Stimulated activated CD4-positive, alpha-beta T cell treated with anti-CD3 and anti-CD28 coated beads, Interleukin-15, amount 100 ng/mL, for 24 hours (primary cell): ENCODE measurements at regions not wholly inside any gene's neighbourhood (a gene's known extent, or its start where the extent isn't known, plus 50 kb on each side); places are given as distances from the start of the nearest gene placed in this dataset.
A peak's percentile ranks its signal among the peaks of the same experiment; 100 is the strongest.
"Not testable (repeated sequence)": the region's sequence is repeated elsewhere in the genome, so short reads cannot be mapped to it uniquely, and the experiment has no call there.

Source experiments
- DNase-seq: peaks from one replicate; pipeline ENCODE4 v3.0.0-alpha.2; 2020

DNA sequence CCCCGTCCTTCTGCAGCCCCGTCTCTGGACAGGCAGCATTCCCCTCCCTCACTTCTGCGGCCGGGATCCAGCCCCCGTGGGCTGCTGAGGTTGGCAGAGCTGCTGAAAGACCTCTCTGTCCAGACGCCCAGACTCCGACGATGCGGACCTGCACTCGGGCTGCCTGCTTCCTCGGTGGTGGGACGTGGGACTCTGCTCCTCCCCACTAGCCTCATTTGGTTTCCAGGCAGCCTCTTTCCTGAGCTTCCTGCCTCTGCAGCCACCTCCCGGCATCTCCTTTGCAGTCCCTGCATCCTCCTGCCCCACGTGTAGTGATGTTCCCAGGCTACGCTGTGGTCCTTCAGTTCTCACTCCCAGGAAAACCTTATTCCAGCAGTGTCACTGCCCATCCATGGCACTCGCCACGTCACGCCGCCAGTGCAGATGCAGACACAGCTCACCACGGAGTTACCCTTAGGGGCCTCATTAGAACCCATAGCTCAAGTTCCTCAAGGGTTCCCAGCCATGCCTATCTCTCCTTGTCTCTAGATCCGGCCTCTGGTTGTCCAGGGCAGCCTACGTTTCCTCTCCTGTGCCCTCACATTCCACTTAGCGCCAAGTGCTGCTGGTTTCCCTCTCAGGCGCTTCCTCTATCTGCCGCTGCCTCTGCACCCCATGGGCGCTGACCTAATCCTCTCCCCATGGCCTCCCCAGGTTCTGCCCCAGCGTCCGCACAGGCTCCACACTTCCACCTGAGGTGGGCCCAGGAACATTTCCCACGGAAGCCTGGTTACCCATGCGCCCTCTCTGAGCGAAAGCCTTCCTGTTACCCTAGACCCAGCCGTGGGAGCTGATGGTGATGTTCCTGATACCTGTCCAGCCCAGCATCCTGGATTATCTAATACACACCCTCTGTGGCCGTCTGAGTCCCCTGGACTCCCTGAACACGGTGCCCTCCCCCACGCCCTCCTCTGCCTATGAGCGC lies 318.3 kb upstream of the MYT1L start:
- no peak for DNase-seq

- peak; percentile 29 for DNase-seq
These were observed 317.0 kb upstream of the MYT1L start for GRCh38 chr2:2648094-2648493.

- DNase-seq, result peak; percentile 14
These were observed 316.1 kb upstream of the MYT1L start for GRCh38 chr2:2647141-2647541.

GRCh38 chr2:2646433-2647051 lies 315.5 kb upstream of the MYT1L start:
- DNase-seq, result peak; percentile 62

- no peak for DNase-seq
These were observed 314.2 kb upstream of the MYT1L start for GRCh38 chr2:2645162-2645855.

DNA sequence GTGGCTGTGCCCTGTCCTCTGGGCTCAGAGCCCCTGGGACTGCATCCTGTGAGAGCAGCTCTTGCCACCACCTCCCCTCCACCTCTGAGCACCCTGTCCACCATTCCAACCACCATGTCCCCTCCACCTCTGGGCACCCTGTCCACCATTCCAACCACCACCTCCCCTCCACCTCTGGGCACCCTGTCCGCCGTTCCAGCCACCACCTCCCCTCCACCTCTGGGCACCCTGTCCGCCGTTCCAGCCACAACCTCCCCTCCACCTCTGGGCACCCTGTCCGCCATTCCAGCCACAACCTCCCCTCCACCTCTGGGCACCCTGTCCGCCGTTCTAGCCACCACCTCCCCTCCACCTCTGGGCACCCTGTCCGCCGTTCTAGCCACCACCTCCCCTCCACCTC lies 313.7 kb upstream of the MYT1L start:
- not testable (repeated sequence) for DNase-seq

DNA sequence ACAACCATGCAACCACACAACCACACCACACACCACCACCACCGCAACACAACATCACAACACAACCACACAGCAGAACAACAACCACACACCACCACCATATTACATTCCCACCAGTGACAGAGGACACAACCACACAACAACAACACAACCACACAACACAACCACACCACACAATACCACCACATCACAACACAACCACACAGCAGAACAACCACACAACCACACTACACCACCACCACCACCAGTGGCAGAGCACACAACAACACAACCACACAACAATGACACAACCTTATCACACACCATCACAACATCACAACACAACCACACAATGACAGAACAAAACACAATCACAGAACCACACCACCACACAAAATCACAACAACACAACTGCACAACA lies 313.0 kb upstream of the MYT1L start:
- DNase-seq, result no peak

GRCh38 chr2:2642906-2643890 lies 312.1 kb upstream of the MYT1L start:
- no peak for DNase-seq

DNA sequence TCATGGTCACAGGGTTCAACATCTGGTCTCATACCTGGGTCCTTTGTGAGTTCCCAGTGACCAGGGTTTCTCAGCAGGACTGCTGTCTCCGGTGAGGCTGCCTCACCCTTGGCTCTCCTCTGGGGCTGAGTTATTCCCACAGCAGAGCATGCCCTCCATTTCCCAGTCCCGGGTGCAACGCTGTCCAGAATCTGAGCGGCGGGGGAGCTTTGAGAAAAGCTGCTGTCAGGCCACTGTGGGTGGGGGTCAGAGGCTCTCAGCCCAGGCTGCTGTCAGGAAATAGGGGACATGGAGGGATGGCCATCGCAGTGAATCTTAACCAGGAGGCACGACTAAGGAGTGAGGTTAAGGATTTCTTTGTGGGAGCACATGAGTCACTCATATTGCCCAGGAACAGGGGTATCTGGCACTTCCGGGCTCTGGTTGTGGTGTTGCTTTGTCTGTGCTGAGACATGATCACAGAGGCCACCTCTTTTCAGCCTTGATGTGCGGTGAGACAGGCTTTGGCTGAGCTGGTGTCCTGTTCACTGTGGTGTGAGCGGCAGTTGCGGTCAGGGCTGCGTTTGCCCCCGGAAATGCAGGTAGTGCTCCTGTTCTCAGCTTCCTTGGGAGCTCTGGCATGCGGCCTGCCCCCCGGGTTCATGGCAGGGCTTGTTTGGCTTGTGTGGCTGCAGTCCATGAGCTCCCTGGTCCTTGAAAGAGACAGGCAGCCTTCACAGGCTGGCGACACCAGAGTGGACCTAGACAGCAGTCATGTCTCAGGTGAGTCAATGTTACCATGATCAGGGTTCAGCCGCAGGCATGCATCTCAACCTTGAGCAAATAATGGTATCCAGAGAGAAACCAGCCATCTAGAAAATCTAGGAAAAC lies 310.7 kb upstream of the MYT1L start:
- DNase-seq, result no peak

DNA sequence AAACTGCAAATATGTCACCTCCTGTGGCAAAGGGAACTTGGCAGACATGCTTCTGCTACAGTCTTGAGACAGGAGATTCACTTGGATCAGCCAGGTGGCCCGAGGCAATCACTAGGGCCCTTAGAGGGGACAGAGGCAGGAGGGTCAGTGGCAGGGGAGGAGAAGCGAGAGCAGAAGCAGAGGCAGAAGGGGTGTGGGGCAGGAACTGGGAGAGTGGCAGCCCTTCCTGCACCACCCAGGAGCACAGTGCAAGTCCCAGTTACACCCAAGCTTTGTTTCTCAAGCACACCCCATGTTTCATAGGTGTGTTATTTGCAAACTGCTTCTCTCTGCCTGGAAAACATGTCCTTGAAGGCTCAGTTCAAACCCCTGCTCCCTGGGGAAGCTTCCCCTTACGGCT lies 309.7 kb upstream of the MYT1L start:
- no peak for DNase-seq

- DNase-seq, result no peak
These were observed 309.3 kb upstream of the MYT1L start for GRCh38 chr2:2640371-2640770.

GRCh38 chr2:2639251-2640139 lies 308.4 kb upstream of the MYT1L start:
- DNase-seq, result no peak

GRCh38 chr2:2638547-2639220 lies 307.6 kb upstream of the MYT1L start:
- no peak for DNase-seq

GRCh38 chr2:2636813-2637212 lies 305.7 kb upstream of the MYT1L start:
- DNase-seq, result no peak

DNA sequence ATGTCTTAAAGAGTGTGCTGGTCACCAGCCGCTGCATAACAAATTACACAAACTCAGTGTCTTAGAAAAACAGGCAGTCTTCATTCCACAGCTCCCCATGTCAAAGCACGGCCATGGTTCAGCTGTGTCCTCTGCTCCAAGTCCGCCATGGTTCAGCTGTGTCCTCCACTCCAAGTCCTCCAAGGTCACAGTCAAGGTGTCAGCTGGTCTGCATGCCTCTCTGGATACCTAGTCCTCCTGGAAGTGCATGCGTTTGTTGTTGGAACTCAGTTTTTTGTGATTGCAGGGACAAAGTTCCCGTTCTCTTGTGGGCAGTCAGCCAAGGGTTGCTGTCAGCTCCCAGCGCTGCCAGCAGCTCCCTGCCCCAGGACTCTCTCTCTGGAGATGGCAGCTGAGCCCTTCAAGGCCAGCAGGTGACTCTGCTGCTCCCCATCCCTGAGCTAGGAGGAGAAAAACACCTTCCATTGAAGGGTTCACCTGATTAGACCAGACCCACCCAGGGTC lies 304.0 kb upstream of the MYT1L start:
- DNase-seq, result no peak

DNA sequence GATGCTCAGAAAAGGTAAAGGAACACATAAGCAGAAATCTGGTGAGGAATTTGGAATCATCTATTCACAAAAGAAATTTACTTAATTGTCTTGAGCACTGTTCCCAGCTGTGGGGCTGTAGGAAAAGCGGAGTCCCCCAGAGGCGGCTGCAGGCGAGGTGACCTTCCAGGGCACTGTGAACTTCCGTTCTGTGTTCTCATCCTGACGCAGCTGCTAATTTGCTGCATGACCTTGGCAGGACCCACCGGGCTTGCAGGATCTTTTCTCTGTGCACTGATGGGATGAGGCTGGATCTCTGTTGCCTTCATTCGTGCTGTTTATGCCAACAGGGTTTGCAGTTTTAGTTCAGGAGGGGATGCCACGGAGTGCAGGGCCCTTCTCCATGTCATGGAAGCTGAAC lies 301.9 kb upstream of the MYT1L start:
- DNase-seq, result no peak

- DNase-seq, result no peak
These were observed 292.9 kb upstream of the MYT1L start for GRCh38 chr2:2623939-2624338.

DNA sequence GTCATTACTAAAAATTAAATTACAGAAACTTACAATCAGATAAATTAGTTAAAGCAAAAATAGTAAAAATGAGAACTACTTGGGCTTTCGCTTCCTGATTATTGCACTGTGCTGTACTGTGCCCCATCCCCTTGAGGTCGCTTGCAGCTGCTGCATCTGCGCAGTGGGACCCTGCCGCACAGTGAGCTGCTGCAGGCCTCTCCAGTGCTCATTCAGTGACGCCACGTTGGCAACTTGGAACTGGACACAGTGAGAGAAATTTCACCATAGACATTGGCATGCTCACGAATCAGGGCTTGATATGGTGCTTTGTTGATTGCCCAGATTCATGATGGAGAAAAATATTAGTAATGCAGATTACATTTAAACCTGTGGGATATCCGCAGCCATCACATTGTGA lies 290.8 kb upstream of the MYT1L start:
- DNase-seq, result no peak

- DNase-seq, result no peak
These were observed 289.5 kb upstream of the MYT1L start for GRCh38 chr2:2620604-2621003.

DNA sequence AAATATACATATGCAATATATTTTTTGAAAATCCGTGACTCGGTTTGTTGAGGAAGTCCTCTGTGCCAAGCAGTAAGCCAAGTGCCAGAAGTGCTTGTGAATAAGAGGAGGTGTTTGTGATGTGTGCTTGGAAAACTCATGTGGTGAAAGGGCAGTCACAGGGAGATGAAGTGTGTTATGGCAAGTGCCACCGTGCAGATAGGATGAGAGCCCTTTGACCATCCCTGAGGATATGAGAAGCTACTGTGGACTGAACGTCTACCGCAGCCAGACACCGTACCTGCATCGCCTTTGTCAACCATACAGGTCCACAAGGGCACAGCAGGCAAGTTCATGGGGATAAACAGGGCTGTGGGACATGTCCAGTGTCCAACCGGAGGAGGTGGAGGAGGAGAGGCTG lies 288.9 kb upstream of the MYT1L start:
- no peak for DNase-seq
